PC-3 (cell line): ENCODE measurements at regions not wholly inside any gene's neighbourhood (a gene's known extent, or its start where the extent isn't known, plus 50 kb on each side); places are given as distances from the start of the nearest gene placed in this dataset.

Source experiments
- CTCF ChIP-seq: fragments of 300-600 bp; sonication (generic); conservative IDR thresholded peaks from 2 replicates; pipeline ENCODE4 v1.5.1; 2017; ENCODE audit warnings: antibody characterized with exemption, low read depth, mild to moderate bottlenecking, low read length
- EZH2 ChIP-seq: fragments of 300-600 bp; sonication (generic); IDR thresholded peaks from one replicate; pipeline ENCODE4 v1.6.1; 2017; ENCODE audit warnings: antibody characterized with exemption, mild to moderate bottlenecking, low read length; ENCODE audit not compliant: unreplicated experiment

- TF ChIP-seq CTCF (no peak), EZH2 (no peak)
These were observed 201.0 kb upstream of the VLDLR start for GRCh38 chr9:2420543-2420942.
